Right lobe of liver (tissue), 6 donors: ENCODE measurements at regions not wholly inside any gene's neighbourhood (a gene's known extent, or its start where the extent isn't known, plus 50 kb on each side); places are given as distances from the start of the nearest gene placed in this dataset.
A peak's percentile ranks its signal among the peaks of the same experiment; 100 is the strongest.

Experiments used
- ATAC-seq, 4 donors: fragments of 200-7000 bp; cut with Tn5 transposase; one replicate each; pipeline ENCODE4 v1.9.1; 2020; ENCODE audit warnings: mild to moderate bottlenecking in 4 of 4, moderate library complexity in 4 of 4
- DNase-seq, 3 donors: peaks; one replicate each; pipeline ENCODE4 v3.0.0-alpha.2; 2020
- H3K27ac ChIP-seq, 3 donors: fragments of 200-600 bp; one replicate each; pipeline ENCODE4 v1.8.0; 2022
- H3K27me3 ChIP-seq, 2 donors: fragments of 200-600 bp; one replicate each; pipeline ENCODE4 v1.8.0; 2022
- H3K36me3 ChIP-seq, 4 donors: fragments of 200-600 bp; sonication (generic) in 1 of 4; one replicate each; pipeline versions ENCODE4 v1.5.1 to v1.8.0; 2017 to 2022; ENCODE audit warnings: control low read depth in 1 of 4
- H3K4me1 ChIP-seq, 4 donors: fragments of 200-600 bp; sonication (generic) in 1 of 4; one replicate each; pipeline versions ENCODE4 v1.5.1 to v1.8.0; 2017 to 2022; ENCODE audit warnings: control low read depth in 1 of 4
- H3K4me3 ChIP-seq, 3 donors: fragments of 200-600 bp; one replicate each; pipeline ENCODE4 v1.8.0; 2022
- H3K9me3 ChIP-seq, 4 donors: fragments of 200-600 bp; sonication (generic) in 1 of 4; one replicate each; pipeline versions ENCODE4 v1.5.1 to v1.8.0; 2017 to 2022; ENCODE audit warnings: control low read depth in 1 of 4
- CTCF ChIP-seq, 4 donors: fragments of 200-600 bp in 3 of 4; fragments of 450-650 bp in 1 of 4; IDR thresholded peaks; one replicate each; pipeline versions ENCODE4 v1.5.1 to v1.8.0; 2016 to 2022; ENCODE audit warnings: antibody characterized with exemption in 4 of 4, mild to moderate bottlenecking in 2 of 4
- POLR2A ChIP-seq: fragments of 450-650 bp; IDR thresholded peaks from one replicate; pipeline ENCODE4 v1.6.1; 2017; ENCODE audit warnings: antibody characterized with exemption, mild to moderate bottlenecking
- WGBS: methylation state at CpG from one replicate; pipeline ENCODE4 v1.1.6; 2018; ENCODE audit warnings: low coverage, low lambda C conversion rate; ENCODE audit not compliant: insufficient coverage; ENCODE audit errors: missing lambda C conversion rate; 5-methylcytosine and 5-hydroxymethylcytosine counted together
- intact Hi-C, 2 donors: fragments of 100-400 bp; cut with DNase I; formaldehyde crosslinking; loops; one replicate each; pipeline versions ENCODE4 v1.11.2 to v1.14.1; 2022
- donor health status: DM: no; HTN: yes; CAD: no.
- donor health status: DM: no; HTN: no; CAD: no.
- donor health status: DM: no; HTN: no; CAD: no.
- donor health status: DM: no; HTN: yes; CAD: no.
- donor health status: DM: no; HTN: yes; CAD: no.

- no peak overlapping the region for H3K4me3 ChIP-seq
- TF ChIP-seq CTCF (IDR thresholded peaks at IDR 0.05): no peak
- no peak for TF ChIP-seq POLR2A
- H3K4me1 ChIP-seq: peaks cover 0 to 4% (median 0%) of the 10 kb centered on the region in 4 donors
- H3K9me3 ChIP-seq: no peaks in the 10 kb centered on the region
- peak overlapping the region; percentile 35 to 59 (median 37) for H3K27ac ChIP-seq
- H3K36me3 ChIP-seq: no peaks in the 10 kb centered on the region
- peak; percentile 55 to 92 (median 76) for ATAC-seq
- no peaks in the 10 kb centered on the region for H3K27me3 ChIP-seq
- intact Hi-C loops: no loop called here
- no peak for DNase-seq
- 41% methylated on average over 4 of the region's 4 CpGs for WGBS
Measured at GRCh38 chr21:28247454-28248020, 745.1 kb downstream of the LTN1 start.

- Histone ChIP-seq H3K27me3 (no peaks in the 10 kb centered on the region), H3K4me3 (no peak overlapping the region), H3K4me1 (peaks cover 0 to 2% (median 0%) of the 10 kb centered on the region in 4 donors), H3K27ac (no peak overlapping the region), H3K9me3 (no peaks in the 10 kb centered on the region), H3K36me3 (no peaks in the 10 kb centered on the region)
- no peak for TF ChIP-seq CTCF (IDR thresholded peaks at IDR 0.05)
- no peak for TF ChIP-seq POLR2A
- DNase-seq: no peak
- 67% methylated on average over 2 of the region's 2 CpGs for WGBS
- ATAC-seq: no peak
- intact Hi-C loops: no loop called here
Measured at GRCh38 chr21:28240586-28240985, 752.1 kb downstream of the LTN1 start.

- TF ChIP-seq CTCF (IDR thresholded peaks at IDR 0.05) (no peak), POLR2A (no peak)
Measured at GRCh38 chr21:28239340-28239739, 753.3 kb downstream of the LTN1 start.

GRCh38 chr21:28237661-28238060 lies 755.0 kb downstream of the LTN1 start:
- Histone ChIP-seq H3K27me3 (no peaks in the 10 kb centered on the region), H3K36me3 (no peaks in the 10 kb centered on the region), H3K4me3 (no peak overlapping the region), H3K4me1 (no peaks in the 10 kb centered on the region), H3K27ac (no peak overlapping the region), H3K9me3 (no peaks in the 10 kb centered on the region)
- intact Hi-C loops: no loop called here
- TF ChIP-seq POLR2A (no peak), CTCF (IDR thresholded peaks at IDR 0.05) (no peak)
- 80% methylated on average over 1 of the region's 2 CpGs for WGBS
- DNase-seq (no peak), ATAC-seq (no peak)

More at GRCh38 chr21:28239340-28239739, 753.3 kb downstream of the LTN1 start:
- no peaks in the 10 kb centered on the region for H3K9me3 ChIP-seq
- H3K4me3 ChIP-seq: no peak overlapping the region
- no peak for ATAC-seq
- H3K27me3 ChIP-seq: no peaks in the 10 kb centered on the region
- DNase-seq: no peak
- WGBS: 42% methylated on average over 2 of the region's 2 CpGs
- no peaks in the 10 kb centered on the region for H3K36me3 ChIP-seq
- H3K4me1 ChIP-seq: no peaks in the 10 kb centered on the region
- no peak overlapping the region for H3K27ac ChIP-seq
- intact Hi-C loops: no loop called here
